Ammon's horn (tissue), 1 donor: ENCODE measurements at regions not wholly inside any gene's neighbourhood (a gene's known extent, or its start where the extent isn't known, plus 50 kb on each side); places are given as distances from the start of the nearest gene placed in this dataset.
"Not testable (repeated sequence)": the region's sequence is repeated elsewhere in the genome, so short reads cannot be mapped to it uniquely, and the experiment has no call there.

Source experiments
- DNase-seq: peaks from one replicate; pipeline ENCODE4 v3.0.0-alpha.2; 2016; ENCODE audit warnings: low spot score

GRCh38 chr7:150107283-150107682 lies 215.9 kb upstream of the LRRC61 start:
- DNase-seq: not testable (repeated sequence)

GRCh38 chr7:150110375-150110820 lies 212.8 kb upstream of the LRRC61 start:
- not testable (repeated sequence) for DNase-seq

- not testable (repeated sequence) for DNase-seq
These were observed 212.3 kb upstream of the LRRC61 start for GRCh38 chr7:150110882-150111281.

- DNase-seq: not testable (repeated sequence)
These were observed 211.6 kb upstream of the LRRC61 start for GRCh38 chr7:150111373-150112139.

GRCh38 chr7:150113301-150113700 lies 209.9 kb upstream of the LRRC61 start:
- DNase-seq: not testable (repeated sequence)

- not testable (repeated sequence) for DNase-seq
These were observed 208.6 kb upstream of the LRRC61 start for GRCh38 chr7:150114591-150114990.

GRCh38 chr7:150119966-150120365 lies 203.2 kb upstream of the LRRC61 start:
- DNase-seq: not testable (repeated sequence)

- DNase-seq: peak; percentile 63
These were observed 197.3 kb upstream of the LRRC61 start for GRCh38 chr7:150125831-150126230.

- not testable (repeated sequence) for DNase-seq
These were observed 188.7 kb upstream of the LRRC61 start for GRCh38 chr7:150134451-150134850.

- not testable (repeated sequence) for DNase-seq
These were observed 187.4 kb upstream of the LRRC61 start for GRCh38 chr7:150135620-150136190.

GRCh38 chr7:150139840-150140239 lies 183.3 kb upstream of the LRRC61 start:
- DNase-seq: not testable (repeated sequence)

- not testable (repeated sequence) for DNase-seq
These were observed 181.4 kb upstream of the LRRC61 start for GRCh38 chr7:150141525-150142345.

- not testable (repeated sequence) for DNase-seq
These were observed 177.0 kb upstream of the LRRC61 start for GRCh38 chr7:150146124-150146523.

GRCh38 chr7:150147524-150147923 lies 175.6 kb upstream of the LRRC61 start:
- DNase-seq: peak; percentile 15

GRCh38 chr7:150156015-150156414 lies 167.1 kb upstream of the LRRC61 start:
- DNase-seq: not testable (repeated sequence)

GRCh38 chr7:150158696-150159095 lies 164.5 kb upstream of the LRRC61 start:
- DNase-seq: not testable (repeated sequence)

- DNase-seq: not testable (repeated sequence)
These were observed 153.6 kb upstream of the LRRC61 start for GRCh38 chr7:150169515-150169914.

GRCh38 chr7:150169943-150170490 lies 153.1 kb upstream of the LRRC61 start:
- not testable (repeated sequence) for DNase-seq

GRCh38 chr7:150183602-150184001 lies 139.6 kb upstream of the LRRC61 start:
- not testable (repeated sequence) for DNase-seq

- not testable (repeated sequence) for DNase-seq
These were observed 133.2 kb upstream of the LRRC61 start for GRCh38 chr7:150189963-150190362.

- DNase-seq: not testable (repeated sequence)
These were observed 130.6 kb upstream of the LRRC61 start for GRCh38 chr7:150192541-150192940.

GRCh38 chr7:150193866-150194265 lies 129.3 kb upstream of the LRRC61 start:
- DNase-seq: not testable (repeated sequence)
